Left ventricle myocardium inferior (tissue), 1 donor: ENCODE measurements at regions not wholly inside any gene's neighbourhood (a gene's known extent, or its start where the extent isn't known, plus 50 kb on each side); places are given as distances from the start of the nearest gene placed in this dataset.
"Not testable (repeated sequence)": the region's sequence is repeated elsewhere in the genome, so short reads cannot be mapped to it uniquely, and the experiment has no call there.

Experiments used
- DNase-seq: peaks from one replicate; pipeline ENCODE4 v3.0.0-alpha.2; 2020
- H3K27ac ChIP-seq: fragments of 200-600 bp; replicated peaks from 2 replicates; pipeline ENCODE4 v1.8.0; 2021
- H3K27me3 ChIP-seq: fragments of 200-600 bp; 2 replicates; pipeline ENCODE4 v1.8.0; 2021; ENCODE audit warnings: low read depth
- H3K36me3 ChIP-seq: fragments of 200-600 bp; 2 replicates; pipeline ENCODE4 v1.8.0; 2021
- H3K4me1 ChIP-seq: fragments of 200-600 bp; 2 replicates; pipeline ENCODE4 v1.8.0; 2021
- H3K4me3 ChIP-seq: fragments of 200-600 bp; 2 replicates; pipeline ENCODE4 v1.8.0; 2021; ENCODE audit warnings: mild to moderate bottlenecking, moderate library complexity
- H3K9me3 ChIP-seq: fragments of 200-600 bp; replicated peaks from 2 replicates; pipeline ENCODE4 v1.8.0; 2021
- CTCF ChIP-seq: fragments of 200-600 bp; IDR thresholded peaks from 2 replicates; pipeline ENCODE4 v1.8.0; 2021; ENCODE audit warnings: antibody characterized with exemption, mild to moderate bottlenecking, borderline replicate concordance
- intact Hi-C: fragments of 100-400 bp; cut with micrococcal nuclease; formaldehyde crosslinking; loops from one replicate; pipeline ENCODE4 v1.11.0; 2022
- donor health status: DM: no; HTN: yes; CAD: no; lungs with severe emphysema.

- no peak for DNase-seq
- Histone ChIP-seq H3K27me3 (no peaks in the 10 kb centered on the region), H3K4me3 (no peak overlapping the region), H3K27ac (no peak overlapping the region), H3K9me3 (no peaks in the 10 kb centered on the region), H3K36me3 (no peaks in the 10 kb centered on the region), H3K4me1 (no peaks in the 10 kb centered on the region)
- intact Hi-C loops, result no loop called here
- TF ChIP-seq CTCF, result no peak
Measured at GRCh38 chr7:88566162-88566729, 193.3 kb upstream of the ZNF804B start.

GRCh38 chr7:88565401-88565800 lies 194.1 kb upstream of the ZNF804B start:
- no peak for DNase-seq
- TF ChIP-seq CTCF, result no peak
- H3K27me3 ChIP-seq, result no peaks in the 10 kb centered on the region
- H3K4me3 ChIP-seq, result no peak overlapping the region
- no peaks in the 10 kb centered on the region for H3K4me1 ChIP-seq
- intact Hi-C loops, result no loop called here
- H3K27ac ChIP-seq, result no peak overlapping the region
- H3K36me3 ChIP-seq, result no peaks in the 10 kb centered on the region
- no peaks in the 10 kb centered on the region for H3K9me3 ChIP-seq

- DNase-seq, H3K4me3 ChIP-seq, intact Hi-C loops: not testable (repeated sequence)
Measured at GRCh38 chr7:88556441-88556840, 203.1 kb upstream of the ZNF804B start.

GRCh38 chr7:88554847-88555246 lies 204.7 kb upstream of the ZNF804B start:
- peaks cover 21% of the 10 kb centered on the region for H3K9me3 ChIP-seq
- intact Hi-C loops, H3K4me3 ChIP-seq, H3K27ac ChIP-seq, H3K36me3 ChIP-seq, DNase-seq, H3K27me3 ChIP-seq, H3K4me1 ChIP-seq: not testable (repeated sequence)

More at GRCh38 chr7:88556441-88556840, 203.1 kb upstream of the ZNF804B start:
- H3K27me3 ChIP-seq, H3K36me3 ChIP-seq, H3K4me1 ChIP-seq, H3K27ac ChIP-seq: not testable (repeated sequence)
- peaks cover 17% of the 10 kb centered on the region for H3K9me3 ChIP-seq

- TF ChIP-seq CTCF, result no peak
- Histone ChIP-seq H3K36me3 (no peaks in the 10 kb centered on the region), H3K27me3 (no peaks in the 10 kb centered on the region)
Measured at GRCh38 chr7:88548399-88548798, 211.1 kb upstream of the ZNF804B start.

GRCh38 chr7:88546808-88547207 lies 212.7 kb upstream of the ZNF804B start:
- no peaks in the 10 kb centered on the region for H3K36me3 ChIP-seq
- no peak for DNase-seq
- H3K4me1 ChIP-seq, result no peaks in the 10 kb centered on the region
- H3K4me3 ChIP-seq, result no peak overlapping the region
- no peaks in the 10 kb centered on the region for H3K27me3 ChIP-seq
- peak; percentile 37 for TF ChIP-seq CTCF
- no peak overlapping the region for H3K27ac ChIP-seq
- peaks cover 35% of the 10 kb centered on the region for H3K9me3 ChIP-seq
- intact Hi-C loops, result no loop called here

More at GRCh38 chr7:88548399-88548798, 211.1 kb upstream of the ZNF804B start:
- no peak for DNase-seq
- intact Hi-C loops, result no loop called here
- Histone ChIP-seq H3K27ac (no peak overlapping the region), H3K4me3 (no peak overlapping the region), H3K4me1 (no peaks in the 10 kb centered on the region), H3K9me3 (peaks cover 35% of the 10 kb centered on the region)

- H3K36me3 ChIP-seq, result no peaks in the 10 kb centered on the region
- no peaks in the 10 kb centered on the region for H3K4me1 ChIP-seq
- no peak overlapping the region for H3K27ac ChIP-seq
- no peaks in the 10 kb centered on the region for H3K27me3 ChIP-seq
- intact Hi-C loops, result no loop called here
- peaks cover 35% of the 10 kb centered on the region for H3K9me3 ChIP-seq
- no peak for TF ChIP-seq CTCF
- no peak for DNase-seq
- H3K4me3 ChIP-seq, result no peak overlapping the region
Measured at GRCh38 chr7:88545663-88546062, 213.8 kb upstream of the ZNF804B start.
